ENCODE measurements at regions not wholly inside any gene's neighbourhood (a gene's known extent, or its start where the extent isn't known, plus 50 kb on each side); places are given as distances from the start of the nearest gene placed in this dataset.

- peaks cover 0 to 3% of the 10 kb centered on the region in 2 experiments for H3K27me3 ChIP-seq (replicated peaks in 1 of 2; ENCODE audit: control insufficient read depth in 2 of 2, extremely low read depth in 1 of 2, insufficient read depth in 2 of 2, low read length in 1 of 2)
- Mint-ChIP-seq H3K4me3 (no peak overlapping the region), H3K27me3 (peaks cover 4 to 5% of the 10 kb centered on the region in 2 donors), H3K36me3 (no peaks in the 10 kb centered on the region), H3K27ac (no peak overlapping the region), H3K4me1 (no peaks in the 10 kb centered on the region), H3K9me3 (no peaks in the 10 kb centered on the region)
- CTCF ChIA-PET: interaction anchor here in 1 of 2 donors (0.8 kb wide), 1 partner anchor 142 kb away, joined by 5 read pairs; no protein-coding TSS in a partner anchor
- ATAC-seq (replicated peaks in 1 of 4) (no peak), DNase-seq (no peak)
- H3K4me3 ChIP-seq (ENCODE audit: control insufficient read depth in 1 of 2, extremely low read depth in 1 of 2, low read length in 1 of 2): no peak overlapping the region
- POLR2A ChIA-PET: no interaction called here
- H3K27ac ChIP-seq (ENCODE audit: low read length): no peak overlapping the region
- no peaks in the 10 kb centered on the region for H3K36me3 ChIP-seq (ENCODE audit: control insufficient read depth in 2 of 2, extremely low read depth in 1 of 2, insufficient read depth in 1 of 2, low read length in 1 of 2)
- no CpG with 5 or more reads among the region's 3 CpGs for WGBS (ENCODE audit: insufficient coverage)
- H3K9me3 ChIP-seq: no peaks in the 10 kb centered on the region
- no peaks in the 10 kb centered on the region for H3K4me1 ChIP-seq (ENCODE audit: control insufficient read depth in 1 of 2, extremely low read depth in 1 of 2, insufficient read depth in 2 of 2, low read length in 2 of 2)
Measured at GRCh38 chr1:67931198-67931597, 97.9 kb upstream of the GNG12 start.

GRCh38 chr1:67923074-67923473 is 89.8 kb upstream of the GNG12 start:
- POLR2A ChIA-PET: no interaction called here
- no peaks in the 10 kb centered on the region for H3K9me3 ChIP-seq
- DNase-seq (no peak), ATAC-seq (replicated peaks in 1 of 4) (no peak)
- no CpG with 5 or more reads among the region's 1 CpG for WGBS (ENCODE audit: insufficient coverage)
- no peak overlapping the region for H3K27ac ChIP-seq (ENCODE audit: low read length)
- no peaks in the 10 kb centered on the region for H3K36me3 ChIP-seq (ENCODE audit: control insufficient read depth in 2 of 2, extremely low read depth in 1 of 2, insufficient read depth in 1 of 2, low read length in 1 of 2)
- CTCF ChIA-PET: no interaction called here
- H3K4me3 ChIP-seq (ENCODE audit: control insufficient read depth in 1 of 2, extremely low read depth in 1 of 2, low read length in 1 of 2): no peak overlapping the region
- Mint-ChIP-seq H3K27ac (no peak overlapping the region), H3K36me3 (no peaks in the 10 kb centered on the region), H3K4me1 (no peaks in the 10 kb centered on the region), H3K9me3 (no peaks in the 10 kb centered on the region), H3K27me3 (peaks cover 4 to 5% of the 10 kb centered on the region in 2 donors), H3K4me3 (no peak overlapping the region)
- H3K27me3 ChIP-seq (replicated peaks in 1 of 2; ENCODE audit: control insufficient read depth in 2 of 2, extremely low read depth in 1 of 2, insufficient read depth in 2 of 2, low read length in 1 of 2): no peaks in the 10 kb centered on the region
- H3K4me1 ChIP-seq (ENCODE audit: control insufficient read depth in 1 of 2, extremely low read depth in 1 of 2, insufficient read depth in 2 of 2, low read length in 2 of 2): no peaks in the 10 kb centered on the region

DNA sequence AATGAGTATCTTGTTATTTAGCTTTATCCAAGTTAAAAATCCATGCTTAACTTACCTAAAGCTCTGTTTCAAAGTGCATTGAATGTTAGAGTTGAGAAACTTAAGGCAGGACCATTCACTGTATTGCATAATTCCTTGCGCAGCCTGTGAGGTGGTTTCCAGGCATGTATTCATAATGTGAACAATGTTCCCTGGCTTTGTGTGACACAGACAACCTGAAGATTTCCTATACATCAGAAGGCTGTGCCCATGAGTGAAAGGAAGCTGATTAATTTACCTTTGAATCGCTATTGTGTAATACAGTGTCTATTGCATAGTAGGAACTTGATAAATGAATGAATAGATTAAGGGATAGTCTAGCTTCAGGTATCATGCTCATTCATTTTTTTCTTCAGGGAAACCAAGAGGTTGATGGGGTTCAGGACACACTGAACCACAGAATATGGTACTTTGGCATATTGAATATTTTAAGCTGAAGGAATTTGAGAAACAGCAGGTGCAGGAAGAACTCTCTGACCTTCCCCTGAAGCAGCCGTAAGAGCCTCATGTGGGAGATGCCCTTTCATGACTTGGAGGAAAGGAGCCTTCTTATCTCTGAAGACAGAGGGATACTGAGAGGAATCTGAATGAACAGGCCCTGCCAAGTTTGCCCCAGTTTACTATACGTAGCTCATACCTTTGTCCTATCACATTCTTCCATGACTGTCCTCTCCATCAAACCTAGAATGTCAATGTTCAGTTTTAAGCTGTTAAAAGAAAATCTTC is 88.6 kb upstream of the GNG12 start:
- H3K36me3 ChIP-seq (ENCODE audit: control insufficient read depth in 2 of 2, extremely low read depth in 1 of 2, insufficient read depth in 1 of 2, low read length in 1 of 2): no peaks in the 10 kb centered on the region
- ChIA-PET CTCF (no interaction called here), POLR2A (interaction anchor here in 1 of 2 donors (1.0 kb wide), 1 partner anchor 18 kb away, joined by 3 read pairs; no protein-coding TSS in a partner anchor)
- H3K4me1 ChIP-seq (ENCODE audit: control insufficient read depth in 1 of 2, extremely low read depth in 1 of 2, insufficient read depth in 2 of 2, low read length in 2 of 2): no peaks in the 10 kb centered on the region
- H3K27me3 Mint-ChIP-seq: peaks cover 4 to 5% of the 10 kb centered on the region in 2 donors
- H3K4me3 Mint-ChIP-seq: no peak overlapping the region
- DNase-seq (no peak), ATAC-seq (replicated peaks in 1 of 4) (no peak)
- H3K27me3 ChIP-seq (replicated peaks in 1 of 2; ENCODE audit: control insufficient read depth in 2 of 2, extremely low read depth in 1 of 2, insufficient read depth in 2 of 2, low read length in 1 of 2): no peaks in the 10 kb centered on the region
- WGBS (ENCODE audit: insufficient coverage): 100% methylated on average over 1 of the region's 4 CpGs
- no peaks in the 10 kb centered on the region for H3K9me3 ChIP-seq
- H3K9me3 Mint-ChIP-seq: no peaks in the 10 kb centered on the region
- no peak overlapping the region for H3K4me3 ChIP-seq (ENCODE audit: control insufficient read depth in 1 of 2, extremely low read depth in 1 of 2, low read length in 1 of 2)
- no peak overlapping the region for H3K27ac ChIP-seq (ENCODE audit: low read length)
- no peaks in the 10 kb centered on the region for H3K4me1 Mint-ChIP-seq
- no peaks in the 10 kb centered on the region for H3K36me3 Mint-ChIP-seq
- H3K27ac Mint-ChIP-seq: no peak overlapping the region

DNA sequence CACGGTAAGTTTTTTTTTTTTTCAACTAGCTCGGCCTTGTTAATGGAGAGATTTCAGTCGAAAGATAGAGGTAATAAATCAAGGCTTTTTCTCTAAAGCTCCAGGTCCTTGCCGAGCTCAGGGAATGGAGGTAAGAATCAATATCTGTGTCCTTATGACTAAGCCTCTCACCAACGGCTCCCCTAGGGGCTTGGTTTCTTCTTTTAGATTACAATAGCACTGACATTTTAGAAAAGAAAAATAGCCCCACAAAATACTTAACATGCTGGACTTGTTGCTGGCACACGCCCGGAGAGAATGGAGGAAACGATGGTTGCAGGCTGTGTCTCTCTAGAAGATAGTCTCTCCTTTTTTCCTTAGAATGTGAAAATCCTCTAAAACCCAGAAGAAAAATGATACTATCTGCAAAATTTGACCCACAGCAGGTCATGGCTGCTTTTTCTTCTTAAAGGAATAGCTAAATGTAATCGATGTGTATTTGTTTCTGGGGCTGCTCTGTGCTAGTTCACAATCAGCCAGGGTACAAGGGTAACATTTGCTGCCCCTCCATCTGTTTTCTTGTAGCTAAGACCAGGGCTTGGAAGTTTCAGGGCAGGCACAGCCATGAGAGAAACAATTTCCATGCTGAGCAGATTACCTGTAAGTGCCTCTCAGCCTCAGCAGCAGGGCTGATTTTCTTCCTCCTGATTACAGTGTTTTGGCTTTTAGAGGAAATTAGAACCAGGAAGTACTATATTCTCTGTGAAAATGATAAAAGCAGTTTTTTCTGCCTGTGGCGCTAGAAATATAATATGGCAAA is 86.2 kb upstream of the GNG12 start:
- H3K9me3 ChIP-seq: no peaks in the 10 kb centered on the region
- Mint-ChIP-seq H3K27me3 (peaks cover 2 to 4% of the 10 kb centered on the region in 2 donors), H3K36me3 (no peaks in the 10 kb centered on the region), H3K4me3 (no peak overlapping the region), H3K27ac (no peak overlapping the region), H3K4me1 (no peaks in the 10 kb centered on the region), H3K9me3 (peaks cover 0 to 5% (median 2%) of the 10 kb centered on the region in 3 donors)
- no peak for ATAC-seq (replicated peaks in 1 of 4)
- H3K4me3 ChIP-seq (ENCODE audit: control insufficient read depth in 1 of 2, extremely low read depth in 1 of 2, low read length in 1 of 2): no peak overlapping the region
- ChIA-PET POLR2A (no interaction called here), CTCF (no interaction called here)
- no peak overlapping the region for H3K27ac ChIP-seq (ENCODE audit: low read length)
- no peaks in the 10 kb centered on the region for H3K27me3 ChIP-seq (replicated peaks in 1 of 2; ENCODE audit: control insufficient read depth in 2 of 2, extremely low read depth in 1 of 2, insufficient read depth in 2 of 2, low read length in 1 of 2)
- no peak for DNase-seq
- H3K4me1 ChIP-seq (ENCODE audit: control insufficient read depth in 1 of 2, extremely low read depth in 1 of 2, insufficient read depth in 2 of 2, low read length in 2 of 2): no peaks in the 10 kb centered on the region
- no peaks in the 10 kb centered on the region for H3K36me3 ChIP-seq (ENCODE audit: control insufficient read depth in 2 of 2, extremely low read depth in 1 of 2, insufficient read depth in 1 of 2, low read length in 1 of 2)
- WGBS (ENCODE audit: insufficient coverage): 55% methylated on average over 2 of the region's 10 CpGs

GRCh38 chr1:67918067-67918466 is 84.8 kb upstream of the GNG12 start:
- no CpG with 5 or more reads among the region's 2 CpGs for WGBS (ENCODE audit: insufficient coverage)
- Mint-ChIP-seq H3K27ac (no peak overlapping the region), H3K27me3 (peaks cover 3 to 5% of the 10 kb centered on the region in 2 donors)

DNA sequence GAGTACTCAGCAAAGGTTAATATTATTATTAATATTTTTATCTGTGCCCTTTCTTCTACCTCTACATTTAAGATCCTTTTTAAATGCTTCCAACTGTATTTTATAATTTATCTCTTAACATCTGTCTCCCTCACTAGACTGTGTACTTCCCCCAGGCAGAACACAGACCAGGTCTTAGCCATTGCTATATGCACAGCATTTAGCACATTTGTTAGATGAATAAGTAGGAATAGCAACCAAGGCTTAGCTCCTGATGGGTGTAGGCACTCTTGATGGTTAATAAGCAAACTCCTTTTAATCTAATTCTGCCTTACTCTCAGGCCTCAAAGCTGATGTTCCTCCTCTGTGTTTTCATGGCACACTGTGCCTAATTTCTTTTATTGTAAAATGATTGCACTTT is 83.7 kb upstream of the GNG12 start:
- Histone ChIP-seq H3K9me3 (no peaks in the 10 kb centered on the region), H3K27ac (ENCODE audit: low read length) (no peak overlapping the region), H3K27me3 (replicated peaks in 1 of 2; ENCODE audit: control insufficient read depth in 2 of 2, extremely low read depth in 1 of 2, insufficient read depth in 2 of 2, low read length in 1 of 2) (no peaks in the 10 kb centered on the region), H3K36me3 (ENCODE audit: control insufficient read depth in 2 of 2, extremely low read depth in 1 of 2, insufficient read depth in 1 of 2, low read length in 1 of 2) (no peaks in the 10 kb centered on the region), H3K4me3 (ENCODE audit: control insufficient read depth in 1 of 2, extremely low read depth in 1 of 2, low read length in 1 of 2) (no peak overlapping the region), H3K4me1 (ENCODE audit: control insufficient read depth in 1 of 2, extremely low read depth in 1 of 2, insufficient read depth in 2 of 2, low read length in 2 of 2) (no peaks in the 10 kb centered on the region)
- Mint-ChIP-seq H3K9me3 (peaks cover 5 to 10% (median 9%) of the 10 kb centered on the region in 3 donors), H3K4me3 (no peak overlapping the region), H3K4me1 (no peaks in the 10 kb centered on the region), H3K27me3 (peaks cover 3 to 5% of the 10 kb centered on the region in 2 donors), H3K36me3 (no peaks in the 10 kb centered on the region), H3K27ac (no peak overlapping the region)
- DNase-seq (no peak), ATAC-seq (replicated peaks in 1 of 4) (no peak)
- ChIA-PET POLR2A (interaction anchor here in 1 of 2 donors (0.6 kb wide), 1 partner anchor 1133 kb away, joined by 6 read pairs; no protein-coding TSS in a partner anchor), CTCF (no interaction called here)

More at GRCh38 chr1:67918067-67918466, 84.8 kb upstream of the GNG12 start:
- H3K36me3 Mint-ChIP-seq: no peaks in the 10 kb centered on the region
- Histone ChIP-seq H3K4me3 (ENCODE audit: control insufficient read depth in 1 of 2, extremely low read depth in 1 of 2, low read length in 1 of 2) (no peak overlapping the region), H3K9me3 (no peaks in the 10 kb centered on the region), H3K27ac (ENCODE audit: low read length) (no peak overlapping the region), H3K4me1 (ENCODE audit: control insufficient read depth in 1 of 2, extremely low read depth in 1 of 2, insufficient read depth in 2 of 2, low read length in 2 of 2) (no peaks in the 10 kb centered on the region), H3K27me3 (replicated peaks in 1 of 2; ENCODE audit: control insufficient read depth in 2 of 2, extremely low read depth in 1 of 2, insufficient read depth in 2 of 2, low read length in 1 of 2) (no peaks in the 10 kb centered on the region), H3K36me3 (ENCODE audit: control insufficient read depth in 2 of 2, extremely low read depth in 1 of 2, insufficient read depth in 1 of 2, low read length in 1 of 2) (no peaks in the 10 kb centered on the region)
- no peak overlapping the region for H3K4me3 Mint-ChIP-seq
- DNase-seq (no peak), ATAC-seq (replicated peaks in 1 of 4) (no peak)
- no peaks in the 10 kb centered on the region for H3K4me1 Mint-ChIP-seq
- peaks cover 0 to 8% (median 5%) of the 10 kb centered on the region in 3 donors for H3K9me3 Mint-ChIP-seq
- ChIA-PET CTCF (no interaction called here), POLR2A (no interaction called here)
